ENCODE measurements at regions not wholly inside any gene's neighbourhood (a gene's known extent, or its start where the extent isn't known, plus 50 kb on each side); places are given as distances from the start of the nearest gene placed in this dataset.

DNA sequence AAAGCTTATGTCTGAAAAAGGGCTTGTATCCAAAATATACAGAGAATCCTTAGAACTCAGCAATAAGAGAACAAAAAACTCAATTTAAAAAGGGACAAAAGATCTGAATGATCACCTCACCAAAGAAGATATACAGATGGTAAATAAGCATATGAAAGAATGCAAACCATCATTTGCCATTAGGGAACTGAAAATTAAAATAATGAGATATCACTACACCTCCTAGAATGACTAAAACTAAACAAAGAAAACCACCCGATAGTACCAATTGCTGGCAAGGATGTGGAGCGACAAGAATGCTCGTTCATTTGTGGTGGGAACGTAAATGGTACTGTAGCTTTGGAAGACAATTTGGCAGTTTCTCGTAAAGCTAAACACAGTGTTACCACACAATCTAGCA, 66.9 kb upstream of the MPHOSPH6 start:
- in situ Hi-C loops (cut with MboI; ENCODE audit: low sequenced_read_pairs) = no loop called here
- DNase-seq (no peak), ATAC-seq (ENCODE audit: low read depth) (no peak)
- dilution Hi-C loops (cut with HindIII; ENCODE audit: low sequenced_read_pairs, unreplicated experiment) = no loop called here
- no peak overlapping the region for H3K56ac ChIP-seq (ENCODE audit: extremely low read depth, insufficient read depth, low read length)
- H3K4ac ChIP-seq (ENCODE audit: low read depth, low read length) = no peak overlapping the region
- no peak overlapping the region for H2AK9ac ChIP-seq (replicated peaks; ENCODE audit: low read depth, low read length, poor library complexity)
- ChIA-PET CTCF (no interaction called here), POLR2A (ENCODE audit: unreplicated experiment) (no interaction called here)
- TF ChIP-seq CHD1 (IDR thresholded peaks at IDR 0.05; ENCODE audit: low read depth, low read length) (no peak), MAZ (IDR thresholded peaks at IDR 0.05; ENCODE audit: borderline replicate concordance, low read depth, low read length) (no peak), SMC3 (IDR thresholded peaks at IDR 0.05; ENCODE audit: low read depth, low read length) (no peak), MXI1 (IDR thresholded peaks at IDR 0.05; ENCODE audit: borderline replicate concordance, low read depth, low read length) (no peak), RAD21 (IDR thresholded peaks at IDR 0.05; ENCODE audit: low read length) (no peak)
- TF ChIP-seq, protein P1, sequence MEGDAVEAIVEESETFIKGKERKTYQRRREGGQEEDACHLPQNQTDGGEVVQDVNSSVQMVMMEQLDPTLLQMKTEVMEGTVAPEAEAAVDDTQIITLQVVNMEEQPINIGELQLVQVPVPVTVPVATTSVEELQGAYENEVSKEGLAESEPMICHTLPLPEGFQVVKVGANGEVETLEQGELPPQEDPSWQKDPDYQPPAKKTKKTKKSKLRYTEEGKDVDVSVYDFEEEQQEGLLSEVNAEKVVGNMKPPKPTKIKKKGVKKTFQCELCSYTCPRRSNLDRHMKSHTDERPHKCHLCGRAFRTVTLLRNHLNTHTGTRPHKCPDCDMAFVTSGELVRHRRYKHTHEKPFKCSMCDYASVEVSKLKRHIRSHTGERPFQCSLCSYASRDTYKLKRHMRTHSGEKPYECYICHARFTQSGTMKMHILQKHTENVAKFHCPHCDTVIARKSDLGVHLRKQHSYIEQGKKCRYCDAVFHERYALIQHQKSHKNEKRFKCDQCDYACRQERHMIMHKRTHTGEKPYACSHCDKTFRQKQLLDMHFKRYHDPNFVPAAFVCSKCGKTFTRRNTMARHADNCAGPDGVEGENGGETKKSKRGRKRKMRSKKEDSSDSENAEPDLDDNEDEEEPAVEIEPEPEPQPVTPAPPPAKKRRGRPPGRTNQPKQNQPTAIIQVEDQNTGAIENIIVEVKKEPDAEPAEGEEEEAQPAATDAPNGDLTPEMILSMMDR (conservative IDR thresholded peaks at IDR 0.05; ENCODE audit: low read depth, low read length) = no peak
- no peak overlapping the region for H2BK5ac ChIP-seq (ENCODE audit: low read depth, low read length, poor library complexity, severe bottlenecking)
- no peak overlapping the region for H4K8ac ChIP-seq (ENCODE audit: low read depth in 2 of 2, low read length in 2 of 2)
- H3K9me3 ChIP-seq (ENCODE audit: control insufficient read depth, insufficient read depth, low read length) = no peaks in the 10 kb centered on the region
- no peaks in the 10 kb centered on the region for H4K20me1 ChIP-seq (ENCODE audit: insufficient read depth, low read length)
- no peak overlapping the region for H3K14ac ChIP-seq (replicated peaks; ENCODE audit: low read depth, low read length)
- peaks cover 4% of the 10 kb centered on the region; the same call in 1 of the 2 replicates for H3K27me3 ChIP-seq (ENCODE audit: control insufficient read depth, insufficient read depth, low read length)
- no peak overlapping the region for H2AFZ ChIP-seq (replicated peaks; ENCODE audit: low read length, poor library complexity)
- no peaks in the 10 kb centered on the region for H3K4me1 ChIP-seq (ENCODE audit: control insufficient read depth, insufficient read depth, low read length)
- intact Hi-C loops (cut with micrococcal nuclease) = no loop called here
- no peak overlapping the region for H2BK20ac ChIP-seq (ENCODE audit: low read depth, low read length)
- H3K4me3 ChIP-seq (ENCODE audit: insufficient read depth, low read depth, low read length) = no peak overlapping the region
- no peaks in the 10 kb centered on the region for H3K36me3 ChIP-seq (ENCODE audit: control insufficient read depth, insufficient read depth, low read length)
- H3K79me1 ChIP-seq (ENCODE audit: low read depth in 1 of 2, low read length in 2 of 2) = no peaks in the 10 kb centered on the region
- no peak overlapping the region for H3K18ac ChIP-seq (ENCODE audit: low read depth, low read length)
- no peak overlapping the region for H4K91ac ChIP-seq (ENCODE audit: insufficient read depth, low read depth, low read length)
- H2BK15ac ChIP-seq (ENCODE audit: low read depth, low read length) = no peak overlapping the region
- no peak overlapping the region for H2BK120ac ChIP-seq (ENCODE audit: low read depth, low read length)
- no peak overlapping the region for H4K5ac ChIP-seq (ENCODE audit: low read depth, low read length)
- H3K9ac ChIP-seq (ENCODE audit: low read depth, low read length) = no peak overlapping the region
- no TSS peak for BruUV-seq (replicated peaks)
- WGBS, 2 experiments (ENCODE audit: extremely low coverage in 2 of 2, insufficient read length in 1 of 2) = no CpG with 5 or more reads among the region's 5 CpGs
- no peaks in the 10 kb centered on the region for H3K9me1 ChIP-seq (ENCODE audit: insufficient read depth, low read length)
- no peak overlapping the region for H2AK5ac ChIP-seq (ENCODE audit: low read depth, low read length)
- H3K23ac ChIP-seq (ENCODE audit: low read depth, low read length) = no peak overlapping the region
- no peak overlapping the region for H3K4me2 ChIP-seq (ENCODE audit: low read depth, low read length)
- H3K27ac ChIP-seq (ENCODE audit: insufficient read depth, low read length) = no peak overlapping the region
